ENCODE measurements at regions not wholly inside any gene's neighbourhood (a gene's known extent, or its start where the extent isn't known, plus 50 kb on each side); places are given as distances from the start of the nearest gene placed in this dataset.
"Not testable (repeated sequence)": the region's sequence is repeated elsewhere in the genome, so short reads cannot be mapped to it uniquely, and the experiment has no call there.

- Histone ChIP-seq H3K9me3 (replicated peaks; ENCODE audit: control insufficient read depth, low read depth, low read length) (no peaks in the 10 kb centered on the region), H3K27ac (ENCODE audit: low read length) (no peak overlapping the region), H3K27me3 (ENCODE audit: control insufficient read depth, insufficient read depth, low read length) (peaks cover 27% of the 10 kb centered on the region), H3K36me3 (ENCODE audit: control insufficient read depth, insufficient read depth, low read length) (no peaks in the 10 kb centered on the region), H3K4me1 (ENCODE audit: control insufficient read depth, insufficient read depth, low read length) (no peaks in the 10 kb centered on the region), H3K4me3 (ENCODE audit: low read length) (no peak overlapping the region)
- DNase-seq, result no peak
- WGBS (ENCODE audit: insufficient coverage), result 40% methylated on average over 1 of the region's 2 CpGs
Observed at GRCh38 chrX:115427861-115428410, 133.0 kb upstream of the PLS3 start.

DNA sequence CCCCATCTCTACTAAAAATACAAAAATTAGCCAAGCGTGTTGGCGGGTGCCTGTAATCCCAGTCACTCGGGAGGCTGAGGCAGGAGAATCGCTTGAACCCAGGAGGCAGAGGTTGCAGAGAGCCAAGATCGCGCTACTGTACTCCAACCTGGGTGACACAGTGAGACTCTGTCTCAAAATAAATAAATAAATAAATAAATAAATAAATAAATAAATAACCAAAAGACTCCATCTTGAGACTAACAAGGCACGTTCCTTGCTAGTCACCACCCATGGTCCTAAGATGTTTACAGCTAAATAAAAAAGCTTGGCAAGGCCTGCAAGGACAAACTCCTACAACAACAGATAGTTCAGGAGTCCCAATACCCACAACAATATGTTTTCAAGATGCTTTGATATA is 126.1 kb upstream of the PLS3 start:
- H3K4me3 ChIP-seq (ENCODE audit: low read length); H3K9me3 ChIP-seq (replicated peaks; ENCODE audit: control insufficient read depth, low read depth, low read length); H3K4me1 ChIP-seq (ENCODE audit: control insufficient read depth, insufficient read depth, low read length); H3K36me3 ChIP-seq (ENCODE audit: control insufficient read depth, insufficient read depth, low read length); H3K27ac ChIP-seq (ENCODE audit: low read length); DNase-seq: not testable (repeated sequence)
- peaks cover 25% of the 10 kb centered on the region for H3K27me3 ChIP-seq (ENCODE audit: control insufficient read depth, insufficient read depth, low read length)
- WGBS (ENCODE audit: insufficient coverage), result no CpG with 5 or more reads among the region's 7 CpGs

- Histone ChIP-seq H3K4me3 (ENCODE audit: low read length) (no peak overlapping the region), H3K27ac (ENCODE audit: low read length) (no peak overlapping the region), H3K36me3 (ENCODE audit: control insufficient read depth, insufficient read depth, low read length) (no peaks in the 10 kb centered on the region), H3K9me3 (replicated peaks; ENCODE audit: control insufficient read depth, low read depth, low read length) (peaks cover 2% of the 10 kb centered on the region), H3K4me1 (ENCODE audit: control insufficient read depth, insufficient read depth, low read length) (no peaks in the 10 kb centered on the region), H3K27me3 (ENCODE audit: control insufficient read depth, insufficient read depth, low read length) (peaks cover 13% of the 10 kb centered on the region)
- DNase-seq, result peak; percentile 26
- WGBS (ENCODE audit: insufficient coverage), result 80% methylated on average over 1 of the region's 5 CpGs
Observed at GRCh38 chrX:115437841-115438595, 123.0 kb upstream of the PLS3 start.

- no peak overlapping the region for H3K4me3 ChIP-seq (ENCODE audit: low read length)
- no peak for DNase-seq
- WGBS (ENCODE audit: insufficient coverage), result no CpG with 5 or more reads among the region's 2 CpGs
Observed at GRCh38 chrX:115448146-115448545, 112.8 kb upstream of the PLS3 start.

DNA sequence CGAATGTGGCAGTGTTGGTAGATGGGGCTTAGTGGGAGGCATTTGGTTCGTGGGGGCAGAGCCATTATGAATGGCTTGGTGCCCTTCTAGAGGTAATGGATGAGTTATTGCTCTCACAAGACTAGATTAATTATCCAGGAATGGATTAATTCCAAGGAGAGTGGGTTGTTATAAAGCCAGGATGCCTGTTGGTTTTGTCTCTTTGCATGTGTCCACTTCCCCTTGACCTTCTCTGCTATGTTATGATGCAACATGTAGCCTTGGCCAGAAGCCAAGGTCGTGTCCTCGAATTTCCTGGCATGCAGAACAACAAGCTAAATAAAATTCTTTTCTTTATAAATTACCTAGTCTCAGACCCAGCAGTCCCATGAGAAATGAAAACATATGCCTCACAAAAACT is 111.2 kb upstream of the PLS3 start:
- no peaks in the 10 kb centered on the region for H3K9me3 ChIP-seq (replicated peaks; ENCODE audit: control insufficient read depth, low read depth, low read length)
- H3K4me1 ChIP-seq (ENCODE audit: control insufficient read depth, insufficient read depth, low read length), result no peaks in the 10 kb centered on the region
- peaks cover 23% of the 10 kb centered on the region for H3K27me3 ChIP-seq (ENCODE audit: control insufficient read depth, insufficient read depth, low read length)
- peak; percentile 56 for DNase-seq
- H3K36me3 ChIP-seq (ENCODE audit: control insufficient read depth, insufficient read depth, low read length), result no peaks in the 10 kb centered on the region
- WGBS (ENCODE audit: insufficient coverage), result 0% methylated on average over 2 of the region's 4 CpGs
- no peak overlapping the region for H3K27ac ChIP-seq (ENCODE audit: low read length)
- no peak overlapping the region for H3K4me3 ChIP-seq (ENCODE audit: low read length)

More at GRCh38 chrX:115448146-115448545, 112.8 kb upstream of the PLS3 start:
- Histone ChIP-seq H3K36me3 (ENCODE audit: control insufficient read depth, insufficient read depth, low read length) (no peaks in the 10 kb centered on the region), H3K9me3 (replicated peaks; ENCODE audit: control insufficient read depth, low read depth, low read length) (no peaks in the 10 kb centered on the region), H3K27me3 (ENCODE audit: control insufficient read depth, insufficient read depth, low read length) (peaks cover 18% of the 10 kb centered on the region), H3K4me1 (ENCODE audit: control insufficient read depth, insufficient read depth, low read length) (no peaks in the 10 kb centered on the region), H3K27ac (ENCODE audit: low read length) (no peak overlapping the region)

- Histone ChIP-seq H3K9me3 (replicated peaks; ENCODE audit: control insufficient read depth, low read depth, low read length) (no peaks in the 10 kb centered on the region), H3K27me3 (ENCODE audit: control insufficient read depth, insufficient read depth, low read length) (peaks cover 30% of the 10 kb centered on the region), H3K36me3 (ENCODE audit: control insufficient read depth, insufficient read depth, low read length) (no peaks in the 10 kb centered on the region), H3K27ac (ENCODE audit: low read length) (no peak overlapping the region), H3K4me3 (ENCODE audit: low read length) (no peak overlapping the region), H3K4me1 (ENCODE audit: control insufficient read depth, insufficient read depth, low read length) (no peaks in the 10 kb centered on the region)
- DNase-seq, result no peak
- WGBS (ENCODE audit: insufficient coverage), result no CpG with 5 or more reads among the region's 1 CpG
Observed at GRCh38 chrX:115452251-115452650, 108.7 kb upstream of the PLS3 start.

DNA sequence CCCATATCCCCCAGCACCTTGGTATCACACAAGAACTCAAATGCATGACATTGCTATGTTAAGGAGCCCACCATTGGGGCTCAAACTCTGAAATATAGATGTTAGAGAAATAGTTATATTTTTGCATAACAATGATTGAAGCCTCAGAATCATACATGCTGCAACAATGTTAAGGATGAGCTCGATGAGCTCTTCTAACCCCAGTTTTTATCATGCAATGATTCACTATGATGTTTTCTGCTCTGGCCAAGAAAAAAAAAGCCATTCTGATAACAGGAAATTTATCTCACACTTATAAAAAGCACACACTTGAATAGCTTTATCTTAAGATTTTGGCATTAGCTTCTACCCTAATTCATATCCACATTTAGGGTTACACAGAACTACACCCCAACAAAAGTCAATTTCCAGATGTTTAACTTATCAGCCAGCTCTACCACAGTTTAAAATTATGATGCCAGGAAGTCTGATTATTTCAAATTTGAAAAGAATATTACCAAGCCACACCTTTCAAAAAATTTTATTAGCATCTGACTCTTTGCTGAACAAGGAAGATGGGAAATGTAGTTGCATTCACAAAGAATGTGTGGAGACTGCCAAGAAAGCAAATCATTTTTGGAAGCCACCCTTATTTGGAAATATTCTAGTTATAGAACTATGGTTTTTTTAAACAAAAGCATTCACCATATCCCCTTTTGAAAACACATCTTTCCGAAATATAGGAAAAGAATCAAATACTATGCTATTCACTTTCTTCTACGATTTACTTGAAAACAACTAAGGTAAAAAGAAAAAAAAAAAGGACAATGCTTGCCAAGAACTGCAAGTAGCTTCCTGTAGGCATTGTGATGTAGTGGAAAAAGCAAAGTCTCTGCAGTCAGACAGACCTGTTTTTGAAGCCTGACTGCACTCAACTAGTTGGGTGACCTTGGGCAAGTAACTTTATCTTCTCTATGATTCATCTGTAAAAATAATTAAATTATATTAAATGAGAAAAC is 100.8 kb upstream of the PLS3 start:
- DNase-seq, result peak; percentile 89
- no CpG with 5 or more reads among the region's 3 CpGs for WGBS (ENCODE audit: insufficient coverage)
- H3K4me3 ChIP-seq (ENCODE audit: low read length), result no peak overlapping the region
- no peaks in the 10 kb centered on the region for H3K9me3 ChIP-seq (replicated peaks; ENCODE audit: control insufficient read depth, low read depth, low read length)
- no peaks in the 10 kb centered on the region for H3K36me3 ChIP-seq (ENCODE audit: control insufficient read depth, insufficient read depth, low read length)
- H3K4me1 ChIP-seq (ENCODE audit: control insufficient read depth, insufficient read depth, low read length), result no peaks in the 10 kb centered on the region
- peaks cover 23% of the 10 kb centered on the region for H3K27me3 ChIP-seq (ENCODE audit: control insufficient read depth, insufficient read depth, low read length)
- peak overlapping the region; percentile 69 for H3K27ac ChIP-seq (ENCODE audit: low read length)

GRCh38 chrX:115462406-115462805 is 98.6 kb upstream of the PLS3 start:
- no peaks in the 10 kb centered on the region for H3K36me3 ChIP-seq (ENCODE audit: control insufficient read depth, insufficient read depth, low read length)
- no peak overlapping the region for H3K27ac ChIP-seq (ENCODE audit: low read length)
- H3K9me3 ChIP-seq (replicated peaks; ENCODE audit: control insufficient read depth, low read depth, low read length), result no peaks in the 10 kb centered on the region
- peaks cover 21% of the 10 kb centered on the region for H3K27me3 ChIP-seq (ENCODE audit: control insufficient read depth, insufficient read depth, low read length)
- WGBS (ENCODE audit: insufficient coverage), result no CpG with 5 or more reads among the region's 1 CpG
- H3K4me3 ChIP-seq (ENCODE audit: low read length), result no peak overlapping the region
- DNase-seq, result no peak
- H3K4me1 ChIP-seq (ENCODE audit: control insufficient read depth, insufficient read depth, low read length), result no peaks in the 10 kb centered on the region

- Histone ChIP-seq H3K4me1 (ENCODE audit: control insufficient read depth, insufficient read depth, low read length) (no peaks in the 10 kb centered on the region), H3K36me3 (ENCODE audit: control insufficient read depth, insufficient read depth, low read length) (no peaks in the 10 kb centered on the region), H3K9me3 (replicated peaks; ENCODE audit: control insufficient read depth, low read depth, low read length) (no peaks in the 10 kb centered on the region), H3K27me3 (ENCODE audit: control insufficient read depth, insufficient read depth, low read length) (peaks cover 14% of the 10 kb centered on the region), H3K27ac (ENCODE audit: low read length) (no peak overlapping the region), H3K4me3 (ENCODE audit: low read length) (no peak overlapping the region)
- DNase-seq, result no peak
Observed at GRCh38 chrX:115467961-115468360, 93.0 kb upstream of the PLS3 start.

GRCh38 chrX:115472131-115472530 is 88.8 kb upstream of the PLS3 start:
- H3K27ac ChIP-seq (ENCODE audit: low read length), result no peak overlapping the region
- H3K4me1 ChIP-seq (ENCODE audit: control insufficient read depth, insufficient read depth, low read length), result no peaks in the 10 kb centered on the region
- H3K27me3 ChIP-seq (ENCODE audit: control insufficient read depth, insufficient read depth, low read length), result peaks cover 13% of the 10 kb centered on the region
- H3K4me3 ChIP-seq (ENCODE audit: low read length), result no peak overlapping the region
- no CpG with 5 or more reads among the region's 3 CpGs for WGBS (ENCODE audit: insufficient coverage)
- no peaks in the 10 kb centered on the region for H3K9me3 ChIP-seq (replicated peaks; ENCODE audit: control insufficient read depth, low read depth, low read length)
- no peak for DNase-seq
- no peaks in the 10 kb centered on the region for H3K36me3 ChIP-seq (ENCODE audit: control insufficient read depth, insufficient read depth, low read length)
